CD4-positive, alpha-beta T cell treated with Interferon alpha-2 for 1 hour (primary cell): ENCODE measurements at regions not wholly inside any gene's neighbourhood (a gene's known extent, or its start where the extent isn't known, plus 50 kb on each side); places are given as distances from the start of the nearest gene placed in this dataset.
A peak's percentile ranks its signal among the peaks of the same experiment; 100 is the strongest.
"Not testable (repeated sequence)": the region's sequence is repeated elsewhere in the genome, so short reads cannot be mapped to it uniquely, and the experiment has no call there.

Experiments used
- DNase-seq, 2 donors: peaks; one replicate each; pipeline ENCODE4 v3.0.0-alpha.2; 2020 to 2022

GRCh38 chr1:181173761-181174447 lies 85.4 kb downstream of the IER5 start:
- no peak for DNase-seq

GRCh38 chr1:181174861-181175260 lies 86.4 kb downstream of the IER5 start:
- DNase-seq = no peak

- no peak for DNase-seq
These were observed 86.9 kb downstream of the IER5 start for GRCh38 chr1:181175356-181175910.

GRCh38 chr1:181175955-181176354 lies 87.5 kb downstream of the IER5 start:
- DNase-seq = no peak

GRCh38 chr1:181178241-181178879 lies 89.9 kb downstream of the IER5 start:
- DNase-seq = no peak

- no peak for DNase-seq
These were observed 90.9 kb downstream of the IER5 start for GRCh38 chr1:181179279-181179986.

- DNase-seq = peak in 1 of 2 donors; percentile 19
These were observed 91.5 kb downstream of the IER5 start for GRCh38 chr1:181179987-181180365.

GRCh38 chr1:181180407-181181031 lies 92.0 kb downstream of the IER5 start:
- no peak for DNase-seq

- no peak for DNase-seq
These were observed 93.5 kb downstream of the IER5 start for GRCh38 chr1:181181792-181182585.

GRCh38 chr1:181184621-181185020 lies 96.1 kb downstream of the IER5 start:
- DNase-seq = no peak

- no peak for DNase-seq
These were observed 97.0 kb downstream of the IER5 start for GRCh38 chr1:181185461-181185860.

- not testable (repeated sequence) for DNase-seq
These were observed 97.6 kb downstream of the IER5 start for GRCh38 chr1:181186133-181186532.

- no peak for DNase-seq
These were observed 99.0 kb downstream of the IER5 start for GRCh38 chr1:181187337-181188126.

- DNase-seq = no peak
These were observed 100.7 kb downstream of the IER5 start for GRCh38 chr1:181189245-181189644.

GRCh38 chr1:181189691-181190363 lies 101.3 kb downstream of the IER5 start:
- peak; percentile 60 to 77 for DNase-seq

- no peak for DNase-seq
These were observed 102.0 kb downstream of the IER5 start for GRCh38 chr1:181190364-181191035.

GRCh38 chr1:181191494-181192040 lies 103.1 kb downstream of the IER5 start:
- DNase-seq = no peak

GRCh38 chr1:181192316-181192715 lies 103.8 kb downstream of the IER5 start:
- no peak for DNase-seq

- DNase-seq = no peak
These were observed 114.6 kb downstream of the IER5 start for GRCh38 chr1:181202986-181203555.

GRCh38 chr1:181204530-181204929 lies 116.0 kb downstream of the IER5 start:
- DNase-seq = no peak
